SK-N-SH (cell line): ENCODE measurements at regions not wholly inside any gene's neighbourhood (a gene's known extent, or its start where the extent isn't known, plus 50 kb on each side); places are given as distances from the start of the nearest gene placed in this dataset.

Source experiments
- CTCF ChIA-PET: fragments of 300-600, 350-600 bp; formaldehyde crosslinking; extraction: SDS; loops from one replicate; lab custom pipeline; 2021; lab: Yijun Ruan, JAX
- POLR2A ChIA-PET: fragments of 350-600 bp; sonication (Branson Sonifier 250); formaldehyde crosslinking; extraction: SDS; loops from one replicate; lab custom pipeline; 2020; ENCODE audit warnings: antibody characterized with exemption, inconsistent platforms; lab: Yijun Ruan, JAX
- DNase-seq: peaks from one replicate; pipeline ENCODE4 v3.0.0; 2012
- H2AFZ ChIP-seq: fragments of 200-600 bp; sonication (generic); 2 replicates; pipeline ENCODE4 v1.8.1; 2016; ENCODE audit warnings: antibody characterized with exemption, mild to moderate bottlenecking, low read depth
- H3F3A ChIP-seq: fragments of 200-600 bp; sonication (generic); replicated peaks from 2 replicates; pipeline ENCODE3; 2016; ENCODE audit warnings: antibody characterized with exemption, mild to moderate bottlenecking; ENCODE audit not compliant: insufficient read depth
- H3K27ac ChIP-seq, 2 experiments: fragments of 200-500 bp in 1 of 2; fragments of 200-600 bp in 1 of 2; sonication (Bioruptor generic) in 1 of 2; sonication (generic), shearing (Covaris generic) in 1 of 2; 2 replicates each; pipeline versions ENCODE4 v1.5.1 to v1.6.1; 2014 to 2016; ENCODE audit warnings: low read depth in 2 of 2, inconsistent platforms in 1 of 2, low read length in 1 of 2, mild to moderate bottlenecking in 1 of 2, mixed read lengths in 1 of 2
- H3K27me3 ChIP-seq: fragments of 200-600 bp; sonication (generic), shearing (Covaris generic); 2 replicates; pipeline ENCODE4 v1.6.1; 2016; ENCODE audit warnings: mixed run types; ENCODE audit not compliant: insufficient read depth
- H3K36me3 ChIP-seq, 2 experiments: fragments of 200-500 bp in 1 of 2; fragments of 200-600 bp in 1 of 2; sonication (Bioruptor generic) in 1 of 2; sonication (generic) in 1 of 2; replicated peaks in 1 of 2; 2 replicates each; pipeline versions ENCODE3 to v1.5.1; 2014 to 2016; ENCODE audit warnings: low read length in 1 of 2, mild to moderate bottlenecking in 1 of 2; ENCODE audit not compliant: insufficient read depth in 2 of 2, control insufficient read depth in 1 of 2
- H3K4me1 ChIP-seq, 2 experiments: fragments of 200-500 bp in 1 of 2; fragments of 200-600 bp in 1 of 2; sonication (Bioruptor generic) in 1 of 2; sonication (generic), shearing (Covaris generic) in 1 of 2; 2 replicates each; pipeline versions ENCODE4 v1.5.1 to v1.6.1; 2014 to 2016; ENCODE audit warnings: low read depth in 1 of 2, low read length in 1 of 2, mixed run types in 1 of 2; ENCODE audit not compliant: insufficient read depth in 2 of 2, control insufficient read depth in 1 of 2
- H3K4me2 ChIP-seq: fragments of 200-600 bp; sonication (generic), shearing (Covaris generic); 2 replicates; pipeline ENCODE4 v1.6.1; 2017; ENCODE audit warnings: mixed run types
- H3K4me3 ChIP-seq, 2 experiments: fragments of 200-500 bp in 1 of 2; fragments of 200-600 bp in 1 of 2; sonication (Bioruptor generic) in 1 of 2; sonication (generic), shearing (Covaris generic) in 1 of 2; 2 replicates each; pipeline versions ENCODE4 v1.5.1 to v1.8.1; 2014 to 2016; ENCODE audit warnings: low read depth in 2 of 2, inconsistent platforms in 1 of 2, low read length in 1 of 2, mild to moderate bottlenecking in 1 of 2, mixed read lengths in 1 of 2, moderate library complexity in 1 of 2
- H3K79me2 ChIP-seq: fragments of 200-600 bp; sonication (generic); 2 replicates; pipeline ENCODE4 v1.8.1; 2017; ENCODE audit warnings: mild to moderate bottlenecking; ENCODE audit not compliant: insufficient read depth
- H3K9ac ChIP-seq: fragments of 200-600 bp; sonication (generic); 2 replicates; pipeline ENCODE4 v1.6.1; 2017; ENCODE audit warnings: mixed run types
- H3K9me2 ChIP-seq: fragments of 200-600 bp; sonication (generic); 2 replicates; pipeline ENCODE4 v1.6.1; 2017; ENCODE audit warnings: mixed run types
- H3K9me3 ChIP-seq: fragments of 200-600 bp; sonication (generic); 2 replicates; pipeline ENCODE4 v1.6.1; 2017; ENCODE audit warnings: mixed run types, mild to moderate bottlenecking, moderate library complexity
- H4K20me1 ChIP-seq: fragments of 200-600 bp; sonication (generic); 2 replicates; pipeline ENCODE4 v1.6.1; 2017; ENCODE audit warnings: mild to moderate bottlenecking, mixed run types; ENCODE audit not compliant: insufficient read depth
- CTCF ChIP-seq: fragments of 200-600 bp; sonication (generic); IDR thresholded peaks from 2 replicates; pipeline ENCODE4 v1.6.1; 2017; ENCODE audit warnings: antibody characterized with exemption, mild to moderate bottlenecking, moderate library complexity
- EP300 ChIP-seq, 2 experiments: IDR thresholded peaks; 2 replicates each; pipeline versions ENCODE4 v1.4.0 to v1.6.1; 2012; ENCODE audit warnings: borderline replicate concordance in 1 of 2, low read depth in 1 of 2, low read length in 1 of 2
- FOSL2 ChIP-seq: IDR thresholded peaks from 2 replicates; pipeline ENCODE4 v1.4.0; 2012; ENCODE audit warnings: low read depth, mild to moderate bottlenecking, moderate library complexity, borderline replicate concordance
- FOXJ3 ChIP-seq: sonication (generic); formaldehyde crosslinking; IDR thresholded peaks from 2 replicates; pipeline ENCODE4 v1.5.1; 2020; ENCODE audit warnings: mild to moderate bottlenecking, missing genetic modification reagents
- FOXM1 ChIP-seq: IDR thresholded peaks from 2 replicates; pipeline ENCODE4 v1.4.0; 2012; ENCODE audit warnings: low read depth, mild to moderate bottlenecking
- MAX ChIP-seq: IDR thresholded peaks from 2 replicates; pipeline ENCODE4 v1.4.0; 2012; ENCODE audit warnings: low read depth
- MEF2A ChIP-seq: IDR thresholded peaks from 2 replicates; pipeline ENCODE4 v1.4.0; 2012; ENCODE audit warnings: low read depth, borderline replicate concordance
- RCOR1 ChIP-seq: fragments of 150-350 bp; IDR thresholded peaks from 2 replicates; pipeline ENCODE4 v1.6.1; 2017; ENCODE audit warnings: antibody characterized with exemption, low read length
- RFX5 ChIP-seq: IDR thresholded peaks from 2 replicates; pipeline ENCODE4 v1.6.1; 2012; ENCODE audit warnings: mild to moderate bottlenecking, improper control_type of control experiment, low read length
- RXRA ChIP-seq: IDR thresholded peaks from 2 replicates; pipeline ENCODE4 v1.4.0; 2012; ENCODE audit warnings: low read depth, mild to moderate bottlenecking, borderline replicate concordance
- TCF12 ChIP-seq: IDR thresholded peaks from 2 replicates; pipeline ENCODE4 v1.4.0; 2012
- TEAD4 ChIP-seq: IDR thresholded peaks from 2 replicates; pipeline ENCODE4 v1.4.0; 2012; ENCODE audit warnings: mild to moderate bottlenecking, borderline replicate concordance; ENCODE audit not compliant: insufficient read depth
- USF1 ChIP-seq: IDR thresholded peaks from 2 replicates; pipeline ENCODE4 v1.4.0; 2012; ENCODE audit warnings: low read depth, borderline replicate concordance
- YY1 ChIP-seq: IDR thresholded peaks from 2 replicates; pipeline ENCODE4 v1.4.0; 2012; ENCODE audit warnings: low read depth, mild to moderate bottlenecking
- ZBTB33 ChIP-seq: IDR thresholded peaks from 2 replicates; pipeline ENCODE4 v1.4.0; 2012; ENCODE audit warnings: low read depth, borderline replicate concordance
- WGBS: methylation state at CpG from one replicate; pipeline ENCODE4 v1.1.6; 2017; ENCODE audit warnings: low lambda C conversion rate; 5-methylcytosine and 5-hydroxymethylcytosine counted together

- TF ChIP-seq USF1 = no peak
- TF ChIP-seq, all 33 proteins: peak for 0
These were observed 218.5 kb upstream of the FGF13 start (continued) for GRCh38 chrX:138929926-138930582.

GRCh38 chrX:138928737-138929459 lies 217.4 kb upstream of the FGF13 start:
- H3K36me3 ChIP-seq = no peaks in the 10 kb centered on the region
- H3K79me2 ChIP-seq = no peaks in the 10 kb centered on the region
- no peak overlapping the region for H3K4me3 ChIP-seq
- no peak for DNase-seq
- H3F3A ChIP-seq = no peaks in the 10 kb centered on the region
- no peaks in the 10 kb centered on the region for H3K27me3 ChIP-seq
- TF ChIP-seq FOSL2 = no peak
- TF ChIP-seq YY1 = no peak
- TF ChIP-seq ZBTB33 = no peak
- no peak for TF ChIP-seq TEAD4
- no peak for TF ChIP-seq RXRA
- no peak for TF ChIP-seq TCF12
- TF ChIP-seq FOXM1 = no peak
- no peak for TF ChIP-seq MEF2A
- no peak for TF ChIP-seq MAX
- TF ChIP-seq CTCF = no peak
- no peak for TF ChIP-seq RCOR1
- no peak for TF ChIP-seq USF1
- no peak for TF ChIP-seq RFX5
- no peak for TF ChIP-seq FOXJ3 (CRISPR knock-in tag)
- no peak for TF ChIP-seq EP300 (IDR thresholded peaks at IDR 0.05; ENCODE audit: borderline replicate concordance in 1 of 2, low read depth in 1 of 2, low read length in 1 of 2)
- no peak overlapping the region for H3K27ac ChIP-seq
- no peak overlapping the region for H2AFZ ChIP-seq
- no peaks in the 10 kb centered on the region; a peak in 1 of 4 replicates for H3K4me1 ChIP-seq
- no peak overlapping the region for H3K4me2 ChIP-seq
- no peaks in the 10 kb centered on the region for H3K9me2 ChIP-seq
- ChIA-PET POLR2A (no interaction called here), CTCF (no interaction called here)
- H3K9me3 ChIP-seq = no peaks in the 10 kb centered on the region
- no peaks in the 10 kb centered on the region for H4K20me1 ChIP-seq
- WGBS = 0% methylated on average over 1 of the region's 1 CpG
- H3K9ac ChIP-seq = no peak overlapping the region
